IPS DF 4.7 (cell line): ENCODE measurements at regions not wholly inside any gene's neighbourhood (a gene's known extent, or its start where the extent isn't known, plus 50 kb on each side); places are given as distances from the start of the nearest gene placed in this dataset.

Experiments
- DNase-seq: peaks from one replicate; pipeline ENCODE4 v3.0.0-alpha.2; 2013; ENCODE audit warnings: low spot score; ENCODE audit errors: extremely low read depth

DNA sequence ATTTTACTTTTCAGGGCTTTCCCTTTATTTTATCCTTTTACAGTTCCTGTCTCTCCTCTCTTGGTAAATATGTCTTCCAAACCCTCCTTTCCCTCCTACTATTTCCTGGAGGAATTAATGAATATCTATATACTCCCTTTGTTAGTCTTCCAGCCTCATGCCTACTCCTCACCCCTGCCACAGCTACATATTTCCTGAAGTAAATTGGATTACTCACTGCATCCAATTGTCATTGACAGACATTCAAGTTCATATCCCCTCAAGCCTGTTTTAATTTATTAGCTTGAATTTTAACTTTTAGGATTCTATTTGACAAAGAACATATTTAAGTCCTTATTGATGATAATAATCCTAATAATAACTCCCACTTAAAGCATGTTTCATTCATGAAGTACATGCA lies 314.5 kb downstream of the TMEM161B start:
- no peak for DNase-seq

DNA sequence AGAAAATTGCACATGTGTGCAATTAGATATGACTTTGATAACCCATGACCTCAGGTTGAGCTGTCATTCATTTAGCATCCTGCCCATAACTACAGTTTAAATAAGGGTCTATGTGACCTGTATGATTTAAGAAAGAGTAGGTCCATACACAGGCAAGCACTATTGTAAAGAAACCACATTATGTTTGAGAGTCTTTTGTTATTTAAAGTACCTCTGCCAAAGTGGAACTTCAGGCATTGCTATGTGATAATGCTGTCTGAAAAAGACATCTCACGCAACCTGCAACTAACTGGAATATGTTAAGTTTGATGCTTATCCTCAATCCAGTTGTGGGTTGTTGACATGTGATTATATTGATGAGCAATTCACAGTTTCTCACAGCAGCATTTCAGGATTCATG lies 317.0 kb downstream of the TMEM161B start:
- DNase-seq: no peak

DNA sequence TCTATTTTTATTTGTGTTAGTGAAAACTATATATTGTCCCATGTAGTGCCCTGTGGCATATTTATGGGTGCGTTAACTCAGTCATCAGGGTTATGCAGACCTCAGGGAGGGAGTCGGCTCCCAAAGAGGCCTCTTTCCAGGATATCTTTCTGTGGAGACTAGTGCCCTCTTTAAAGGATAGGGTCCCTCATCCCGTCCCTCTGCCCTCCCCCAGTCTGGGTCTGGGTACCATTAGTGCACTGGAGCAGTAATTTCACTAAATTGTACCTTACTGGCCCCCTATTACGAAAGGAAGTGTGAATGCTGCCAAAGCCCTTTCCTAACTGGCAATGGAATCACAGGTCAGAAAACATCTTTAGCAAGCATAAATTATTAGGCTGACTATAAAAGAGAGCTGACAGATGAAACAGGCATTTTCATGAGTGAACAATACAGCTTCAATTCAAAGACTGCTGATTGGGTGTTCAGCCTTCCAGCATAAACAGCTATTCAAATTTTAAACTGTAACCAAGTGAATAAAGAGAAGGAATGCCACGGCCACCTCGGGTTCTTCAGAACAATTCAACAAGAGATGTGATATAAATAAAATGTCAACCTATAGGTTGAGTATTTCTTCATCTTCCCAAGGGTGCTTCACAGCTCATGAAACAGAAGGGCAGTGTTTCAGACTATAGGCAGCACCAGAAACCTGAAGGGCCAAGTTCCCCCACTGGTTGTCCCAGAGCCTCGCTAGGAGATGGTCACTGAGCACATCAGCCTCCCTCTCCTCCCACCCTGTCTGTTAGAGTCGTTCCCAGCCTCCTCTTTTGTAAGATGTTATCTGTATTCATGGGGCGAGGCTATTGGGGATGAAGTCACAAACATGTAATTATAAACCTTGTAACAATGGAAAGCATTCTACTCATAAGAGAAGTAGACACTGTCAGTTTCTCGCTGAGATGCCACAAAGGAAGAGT lies 318.7 kb downstream of the TMEM161B start:
- DNase-seq: no peak

DNA sequence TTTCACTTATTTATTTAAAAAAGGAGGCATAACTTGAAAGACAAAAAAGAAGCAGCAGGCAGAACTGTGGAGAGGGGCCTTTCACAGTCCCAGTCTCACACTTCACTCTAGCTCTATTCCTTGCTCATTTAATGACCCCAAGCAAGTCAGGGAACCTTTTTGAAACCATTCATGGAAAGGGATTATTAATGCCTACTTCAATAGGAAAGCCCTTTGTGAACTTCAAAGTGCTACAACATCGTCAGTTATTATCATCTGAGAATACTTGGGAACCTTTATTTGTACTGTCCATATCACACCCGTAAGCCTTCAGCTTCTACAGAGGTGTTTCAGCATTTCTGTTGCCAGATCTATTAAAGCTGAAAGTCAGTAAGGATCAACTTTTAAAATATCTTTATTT lies 320.2 kb downstream of the TMEM161B start:
- no peak for DNase-seq

DNA sequence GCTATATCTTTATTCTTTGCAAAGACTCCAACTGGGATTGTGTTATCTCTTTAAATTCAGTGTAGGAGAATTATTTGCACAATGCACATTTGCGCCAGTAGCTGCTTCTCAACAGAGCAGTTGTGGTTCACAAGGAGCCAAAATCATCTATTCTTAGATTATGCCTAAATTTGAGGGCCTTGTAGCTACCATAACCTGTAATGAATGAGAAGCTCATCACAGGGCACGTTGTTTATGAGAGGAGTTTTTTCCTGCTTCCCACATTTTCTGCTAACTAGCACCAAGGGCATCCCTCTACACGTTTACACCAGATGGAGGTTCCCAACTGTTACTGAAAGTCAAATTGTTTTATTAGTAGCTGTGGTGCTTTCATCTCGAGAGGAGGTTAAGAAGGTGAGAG lies 322.4 kb downstream of the TMEM161B start:
- DNase-seq: no peak

DNA sequence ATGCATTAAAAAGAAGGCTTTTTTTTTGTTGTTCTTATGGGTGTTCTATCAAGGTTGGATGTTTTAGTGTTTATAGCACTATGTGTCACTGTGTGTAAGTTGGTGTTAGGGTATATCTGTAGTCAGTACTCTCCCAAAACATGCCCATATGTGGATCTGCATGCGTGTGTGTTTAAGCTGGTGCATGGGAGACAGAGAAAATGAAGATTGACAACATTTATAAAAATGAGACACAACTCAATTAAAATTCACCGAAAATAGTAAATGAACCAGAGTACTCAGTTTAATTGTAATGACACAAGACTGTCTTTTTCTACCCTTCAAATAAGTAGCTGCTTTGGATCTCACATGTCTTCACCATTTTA lies 323.4 kb downstream of the TMEM161B start:
- no peak for DNase-seq

DNA sequence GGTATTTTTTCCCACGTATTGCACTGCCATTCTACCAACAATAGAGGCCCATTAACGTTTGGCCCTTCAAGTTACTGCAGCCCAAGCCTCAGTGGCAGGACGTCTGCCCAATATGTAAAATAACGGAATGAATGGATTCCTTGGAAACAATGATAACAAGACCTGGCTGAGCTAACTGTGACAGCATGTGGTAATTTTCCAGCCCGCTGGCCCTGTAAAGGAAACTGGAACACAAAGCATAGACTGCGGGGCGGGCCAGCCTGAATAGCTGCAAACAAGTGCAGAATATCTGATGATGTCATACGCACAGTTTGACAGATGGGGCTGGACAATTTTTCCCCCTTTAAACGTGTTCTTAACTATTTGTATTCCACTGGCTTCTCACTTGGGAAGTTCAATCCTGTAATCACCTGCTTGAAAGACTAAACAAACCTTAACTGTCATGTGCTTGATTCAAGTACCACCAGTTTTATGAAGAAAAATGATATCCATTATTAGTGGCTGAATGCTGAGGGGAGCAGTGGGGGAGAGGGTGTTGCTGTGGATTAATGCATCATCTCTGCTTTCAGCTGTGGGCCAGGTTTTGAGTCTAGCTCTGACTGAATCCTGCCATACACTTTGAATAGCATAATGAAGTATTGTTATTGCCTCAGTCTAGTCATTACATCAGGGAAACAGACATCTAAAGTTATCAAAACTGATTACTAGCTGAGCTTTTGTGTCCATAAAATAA lies 323.9 kb downstream of the TMEM161B start:
- DNase-seq: peak; percentile 41

DNA sequence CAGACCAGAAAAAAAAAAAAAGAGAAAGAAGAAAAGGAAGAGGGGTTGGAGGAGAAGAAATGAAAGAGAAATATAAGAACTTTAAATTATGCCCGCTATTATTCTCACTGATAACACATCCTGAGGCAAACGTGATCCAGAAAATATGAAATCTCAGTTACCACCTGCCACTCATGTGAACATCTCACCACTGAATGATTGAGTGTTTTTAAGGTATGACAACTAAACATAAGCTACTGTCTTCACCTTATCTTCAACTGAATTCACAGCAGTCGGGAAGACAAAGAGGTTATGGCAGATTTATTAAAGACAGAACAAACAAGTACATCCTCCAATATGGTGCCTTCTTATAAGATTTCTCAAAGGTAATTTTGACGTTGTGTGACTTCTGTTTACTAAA lies 327.9 kb downstream of the TMEM161B start:
- no peak for DNase-seq

DNA sequence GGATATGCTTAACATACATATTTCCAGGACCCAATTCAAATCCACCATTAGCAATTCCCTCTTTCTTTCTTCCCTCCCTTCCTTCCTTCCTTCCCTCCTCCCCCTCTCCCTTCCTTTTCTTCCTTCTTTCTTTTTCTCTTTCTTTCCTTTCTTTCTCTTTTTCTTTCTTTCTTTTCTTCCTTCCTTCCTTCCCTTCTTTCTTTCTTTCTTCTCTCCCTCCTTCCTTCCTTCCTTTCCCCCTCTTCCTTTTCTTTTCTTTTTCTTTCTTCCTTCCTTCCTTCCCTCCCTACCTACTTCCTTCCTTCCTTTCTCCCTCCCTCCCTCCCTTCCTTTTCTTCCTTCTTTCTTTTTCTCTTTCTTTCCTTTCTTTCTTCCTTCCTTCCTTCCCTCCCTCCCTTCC lies 332.0 kb downstream of the TMEM161B start:
- no peak for DNase-seq

DNA sequence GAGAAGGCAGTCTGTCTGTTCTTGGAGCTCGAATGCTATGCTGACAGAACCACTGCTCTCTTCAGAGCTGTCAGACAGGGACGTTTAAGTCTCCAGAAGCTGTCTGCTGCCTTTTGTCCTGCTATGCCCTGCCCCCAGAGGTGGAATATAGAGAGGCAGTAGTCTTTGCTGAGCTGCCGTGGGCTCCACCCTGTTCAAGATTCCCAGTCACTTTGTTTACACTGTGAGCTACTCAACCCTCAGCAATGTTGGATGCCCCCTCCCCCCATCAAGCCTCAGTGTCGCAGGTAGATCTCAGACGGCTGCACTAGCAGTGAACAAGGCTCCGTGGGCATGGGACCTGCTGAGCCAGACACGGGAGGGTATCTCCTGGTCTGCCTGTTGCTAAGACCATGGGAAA lies 344.2 kb downstream of the TMEM161B start:
- DNase-seq: no peak

DNA sequence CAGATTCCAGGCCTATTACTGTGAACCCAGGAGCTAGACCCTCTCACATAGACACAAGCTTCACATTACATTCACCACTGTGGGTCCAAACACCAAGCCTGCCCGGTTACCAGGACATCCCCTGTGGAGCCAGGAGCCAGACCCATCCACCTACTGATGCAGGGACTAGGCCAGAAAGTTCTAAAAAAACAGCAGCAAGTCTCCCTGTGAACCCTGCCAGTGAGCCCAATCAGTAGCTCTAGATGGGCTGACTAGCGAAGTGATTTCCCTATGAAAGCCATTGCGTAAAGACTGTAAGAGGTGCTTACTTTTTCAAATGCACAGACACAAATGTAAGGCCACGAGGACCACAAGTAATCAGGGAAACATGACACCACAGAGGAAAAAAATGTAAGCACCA lies 352.3 kb downstream of the TMEM161B start:
- no peak for DNase-seq

DNA sequence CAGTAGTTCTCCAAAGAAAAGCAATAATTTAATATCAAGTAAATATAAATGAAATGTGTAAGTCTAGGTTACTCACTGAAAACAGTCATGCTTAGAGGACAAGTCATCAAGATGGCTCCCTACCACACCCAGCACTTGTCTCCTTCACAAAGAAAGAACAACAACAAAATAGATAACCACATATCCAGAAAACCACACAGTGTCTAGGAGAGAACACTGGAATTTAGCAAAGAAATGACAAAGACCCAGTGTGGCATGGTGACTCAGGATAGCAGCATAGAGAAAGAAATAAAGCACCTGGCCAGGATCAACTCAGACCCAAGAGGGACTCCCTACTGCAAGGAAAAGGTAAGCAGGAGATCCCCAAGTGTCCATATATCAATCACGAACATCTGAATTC lies 356.2 kb downstream of the TMEM161B start:
- no peak for DNase-seq

DNA sequence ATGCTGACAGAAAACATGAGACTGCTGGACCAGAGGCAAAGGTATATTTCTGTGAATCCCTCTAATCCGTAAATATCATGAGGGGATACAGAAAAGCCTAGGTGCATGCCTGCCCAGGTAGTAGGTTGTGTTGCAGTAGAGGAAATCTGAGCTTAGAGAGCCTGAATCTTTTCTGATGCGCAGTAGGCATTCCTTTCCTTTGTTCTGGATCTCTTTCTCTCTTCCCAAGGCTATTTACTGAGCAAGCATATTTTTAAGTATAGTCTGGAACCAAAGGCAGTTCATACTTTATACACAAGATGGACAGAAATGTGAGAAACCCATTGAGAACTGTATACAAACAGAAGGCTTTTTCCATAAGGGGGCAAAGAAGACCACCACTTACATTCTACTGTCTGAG lies 359.3 kb downstream of the TMEM161B start:
- peak; percentile 44 for DNase-seq

DNA sequence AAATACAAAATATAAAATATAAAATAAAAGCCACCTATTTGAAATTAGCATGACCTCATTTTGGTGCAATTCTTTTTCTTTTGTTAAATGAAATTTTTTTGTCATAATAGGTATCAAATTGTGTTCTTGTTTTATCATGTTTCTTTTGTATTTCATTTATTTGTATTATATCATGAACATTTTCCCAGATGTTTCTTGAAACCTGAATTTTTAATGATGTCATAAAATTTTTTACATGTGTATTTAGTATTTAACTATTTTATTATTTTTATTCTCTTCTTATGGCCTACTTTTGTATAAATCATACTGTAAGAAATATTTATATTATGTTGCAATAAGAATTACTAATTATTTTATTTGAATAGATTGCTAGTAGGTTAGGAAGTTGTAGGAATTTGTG lies 361.7 kb downstream of the TMEM161B start:
- no peak for DNase-seq

DNA sequence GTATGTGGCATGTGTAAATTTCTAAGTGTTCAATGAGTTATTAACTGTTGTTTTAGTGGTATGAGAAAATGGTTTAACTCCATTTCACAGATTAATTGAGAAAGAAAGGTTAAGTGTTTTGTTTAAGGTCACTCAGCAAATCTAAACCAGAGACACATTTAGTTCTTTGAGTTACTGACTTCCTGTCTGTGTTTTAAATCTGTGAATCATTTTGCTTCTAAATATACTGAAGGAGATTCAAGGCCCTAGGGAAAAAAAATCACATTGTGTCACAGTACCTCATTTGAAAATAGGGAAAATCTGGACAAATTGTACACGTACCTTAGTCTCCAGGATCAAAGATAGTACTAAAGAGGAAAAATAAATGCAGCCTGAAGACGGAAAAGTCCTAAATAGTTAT lies 368.2 kb downstream of the TMEM161B start:
- DNase-seq: no peak

DNA sequence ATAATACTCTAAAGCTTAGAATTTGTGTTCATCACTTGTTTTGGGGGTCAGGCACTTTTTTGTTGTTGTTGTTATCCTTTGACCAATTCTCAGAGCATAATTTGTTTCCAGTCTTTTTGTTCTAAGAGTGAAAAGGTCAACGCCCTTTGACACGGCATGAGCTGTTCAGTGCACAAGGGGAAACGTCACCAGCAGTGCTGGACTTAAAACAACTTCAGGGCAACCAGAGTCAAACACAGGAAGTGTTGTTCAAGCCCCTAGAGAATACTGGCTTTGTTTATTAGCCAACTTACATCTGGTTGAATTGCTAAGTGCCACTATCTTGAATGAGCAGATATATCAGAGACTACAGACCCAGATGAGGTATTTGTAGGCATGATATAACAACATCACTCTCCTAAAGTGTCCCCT lies 368.9 kb downstream of the TMEM161B start:
- no peak for DNase-seq

DNA sequence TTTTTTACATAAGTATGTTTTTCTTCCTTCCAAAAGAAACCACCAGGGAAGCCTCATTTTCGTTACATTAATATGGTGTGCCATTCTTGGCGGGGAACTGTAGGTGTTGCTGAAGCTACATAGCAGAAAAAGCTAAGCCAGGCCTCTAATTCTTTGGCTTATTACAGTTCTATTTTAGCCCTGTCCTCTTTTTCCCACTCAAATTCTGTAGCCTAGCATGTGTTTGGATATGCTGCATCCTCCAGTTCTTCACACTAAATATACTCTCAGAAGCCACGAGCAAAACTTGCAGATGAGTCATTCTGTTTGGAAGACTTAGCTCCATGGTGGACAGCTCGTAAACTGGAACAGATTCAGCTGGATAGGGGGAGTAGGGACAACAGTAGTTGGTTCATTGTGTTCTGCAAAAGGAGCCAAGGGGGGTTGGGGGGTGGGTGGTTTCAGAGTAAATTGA lies 369.4 kb downstream of the TMEM161B start:
- no peak for DNase-seq

DNA sequence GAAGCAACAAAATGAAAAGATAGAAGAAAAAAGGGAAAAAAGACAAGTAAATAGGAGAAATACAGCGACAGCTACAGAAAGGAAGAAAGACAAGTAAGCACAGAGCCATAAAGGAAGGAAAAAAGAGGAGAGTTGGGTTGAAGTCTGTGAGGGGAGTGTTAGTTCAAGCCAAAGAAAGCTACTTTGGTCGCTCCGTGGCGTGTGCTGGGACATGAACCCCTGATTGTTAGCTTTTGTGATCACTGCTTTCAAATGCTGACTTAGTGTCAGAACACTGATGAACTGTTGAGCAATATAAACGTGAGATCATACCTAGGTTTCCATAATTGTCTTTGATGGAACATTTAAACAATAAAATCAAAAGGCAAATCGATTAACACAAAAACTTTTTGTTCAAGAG lies 370.1 kb downstream of the TMEM161B start:
- DNase-seq: no peak

DNA sequence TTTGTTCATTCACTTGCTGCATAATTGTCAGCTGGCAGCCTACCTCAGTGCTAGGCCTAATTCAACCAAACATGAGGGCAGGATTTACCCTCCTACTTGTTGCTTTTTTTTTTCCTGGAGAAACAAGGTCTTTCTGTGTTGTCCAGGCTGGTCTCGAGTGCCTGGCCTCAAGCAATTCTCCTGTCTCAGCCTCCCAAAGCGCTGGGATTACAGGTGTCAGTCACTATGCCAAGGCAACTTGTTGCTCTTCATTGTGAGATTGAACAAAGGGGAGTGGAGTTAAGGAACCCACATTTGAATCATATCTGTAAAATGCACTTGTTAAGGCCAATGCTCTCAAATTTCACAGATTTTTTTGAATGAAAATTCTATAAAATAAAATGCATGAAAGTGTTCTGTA lies 380.5 kb downstream of the TMEM161B start:
- DNase-seq: no peak

DNA sequence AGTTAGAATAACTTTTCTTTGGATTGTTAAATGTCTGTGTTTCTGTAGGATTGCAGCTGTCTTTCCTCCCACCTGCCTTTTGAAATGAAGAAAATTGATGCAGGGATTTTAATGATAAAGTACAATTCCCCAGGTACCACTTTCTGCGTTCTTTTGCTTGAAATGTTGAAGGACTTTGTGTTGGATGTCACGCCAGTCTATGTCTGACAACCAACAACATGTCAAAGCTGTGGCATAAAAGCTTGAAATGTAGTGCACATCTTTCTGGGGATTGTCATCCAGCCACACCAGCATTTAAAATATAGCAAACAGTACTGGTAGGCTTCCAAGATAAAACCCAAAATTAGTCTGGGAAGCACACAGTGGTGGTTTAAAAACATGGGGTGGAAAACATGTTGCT lies 381.4 kb downstream of the TMEM161B start:
- no peak for DNase-seq

DNA sequence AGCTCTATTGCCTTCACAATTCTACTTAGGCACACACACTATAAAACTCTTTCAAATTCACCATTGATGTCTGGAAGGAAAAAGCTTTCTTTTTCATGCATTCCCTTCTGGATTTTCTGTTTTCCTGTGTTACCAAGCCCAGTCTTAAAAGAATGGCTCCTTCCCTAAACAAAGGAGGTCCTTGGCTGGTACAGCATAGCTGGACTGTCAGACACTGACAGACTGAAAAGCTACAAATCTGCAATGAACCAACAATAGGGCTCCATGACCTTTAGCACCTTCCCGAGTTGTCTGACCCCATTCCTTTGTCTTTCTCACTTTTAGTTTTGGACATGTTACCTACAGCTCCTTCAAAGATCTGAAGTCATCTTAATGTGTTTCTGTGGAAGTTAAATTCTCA lies 382.5 kb downstream of the TMEM161B start:
- no peak for DNase-seq

DNA sequence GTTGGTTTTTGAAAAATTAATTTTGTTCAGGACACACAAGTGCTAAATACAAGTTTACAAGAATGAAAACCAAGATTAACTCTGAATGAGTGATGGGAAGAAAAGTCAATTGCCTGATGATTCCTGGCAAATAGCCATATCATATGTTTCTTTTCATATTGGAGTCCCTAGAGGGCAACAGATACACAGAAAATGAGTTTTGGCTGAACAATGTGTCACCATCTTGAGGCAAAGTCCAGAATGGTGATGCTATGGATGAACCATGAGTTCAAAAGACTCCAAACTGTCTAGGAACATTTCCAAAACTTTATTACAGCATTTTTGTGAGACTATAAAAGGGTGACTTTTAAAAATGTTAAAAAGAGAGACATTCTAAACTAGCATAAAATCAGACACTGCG lies 382.9 kb downstream of the TMEM161B start:
- no peak for DNase-seq

DNA sequence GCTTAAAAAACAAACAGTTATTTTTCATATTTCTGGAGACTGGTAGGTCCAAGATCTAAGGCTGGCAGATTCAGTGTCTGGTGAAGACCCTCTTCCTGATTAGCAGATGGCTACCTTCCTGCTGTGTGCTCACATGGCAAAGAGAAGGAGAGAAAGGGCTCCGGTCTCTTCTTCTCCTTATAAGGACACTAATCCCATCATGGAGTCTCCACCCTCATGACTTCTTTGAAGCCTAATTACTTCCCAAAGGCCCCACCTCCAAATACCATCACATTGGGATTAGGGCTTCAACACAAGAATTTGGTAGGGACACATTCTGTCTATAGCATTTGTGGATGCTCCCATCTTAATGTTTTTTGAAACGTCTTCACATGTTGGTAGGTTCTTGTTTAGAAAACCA lies 391.1 kb downstream of the TMEM161B start:
- no peak for DNase-seq
